ENCODE measurements at regions not wholly inside any gene's neighbourhood (a gene's known extent, or its start where the extent isn't known, plus 50 kb on each side); places are given as distances from the start of the nearest gene placed in this dataset.

GRCh38 chr9:96040591-96041461, 165.3 kb downstream of the ERCC6L2 start:
- no peak for TF ChIP-seq POLR2A (IDR thresholded peaks at IDR 0.05)
- TF ChIP-seq CTCF (IDR thresholded peaks at IDR 0.05 in 4 of 5, conservative IDR thresholded peaks at IDR 0.05 in 1 of 5), result no peak

Measured in gastrocnemius medialis (tissue), 4 donors.